NT2/D1 (cell line): ENCODE measurements at regions not wholly inside any gene's neighbourhood (a gene's known extent, or its start where the extent isn't known, plus 50 kb on each side); places are given as distances from the start of the nearest gene placed in this dataset.

Experiments used
- YY1 ChIP-seq: IDR thresholded peaks from 2 replicates; pipeline ENCODE4 v1.6.1; 2011; ENCODE audit not compliant: insufficient read length, insufficient read depth
- ZNF274 ChIP-seq: IDR thresholded peaks from 2 replicates; pipeline ENCODE4 v1.6.1; 2011; ENCODE audit warnings: mild to moderate bottlenecking, low read depth, low read length

DNA sequence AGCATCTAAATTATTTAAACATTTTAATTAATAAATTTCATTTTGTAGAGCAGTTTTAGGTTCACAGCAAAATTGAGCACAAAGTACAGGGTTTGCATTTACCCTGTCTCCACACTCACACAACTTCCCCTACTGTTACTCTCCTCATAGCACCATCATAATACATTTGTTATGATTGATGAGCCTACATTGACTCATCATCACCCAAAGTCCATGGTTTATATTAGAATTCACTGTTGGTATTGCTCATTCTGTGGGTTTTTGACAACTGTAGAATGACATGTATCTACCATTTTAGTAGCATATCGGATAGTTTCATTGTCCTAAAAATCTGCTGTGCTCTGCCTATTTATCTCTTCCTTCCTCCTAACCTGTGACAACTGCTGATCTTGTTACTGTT, 411.1 kb upstream of the MPDZ start:
- no peak for TF ChIP-seq YY1
- no peak for TF ChIP-seq ZNF274
